Kidney (tissue), 13 donors: ENCODE measurements at regions not wholly inside any gene's neighbourhood (a gene's known extent, or its start where the extent isn't known, plus 50 kb on each side); places are given as distances from the start of the nearest gene placed in this dataset.

Experiments
- DNase-seq, 5 donors: peaks; one replicate each; pipeline ENCODE4 v3.0.0-alpha.2; 2013 to 2020
- FAIRE-seq: peaks from 2 replicates; lab custom pipeline; 2012; peaks lifted over from hg19 to GRCh38; lab: Jason Lieb, UNC
- H3K27ac ChIP-seq, 2 donors: one replicate each; pipeline ENCODE4 v1.7.0; 2013; ENCODE audit warnings: low read depth in 2 of 2, low read length in 2 of 2, inconsistent platforms in 1 of 2
- H3K27me3 ChIP-seq: one replicate; pipeline ENCODE4 v1.7.1; 2013; ENCODE audit warnings: low read length, inconsistent platforms; ENCODE audit not compliant: control insufficient read depth, insufficient read depth
- H3K36me3 ChIP-seq, 3 donors: one replicate each; pipeline versions ENCODE4 v1.7.0 to v1.7.1; 2013; ENCODE audit warnings: low read length in 3 of 3, control low read depth in 1 of 3, inconsistent platforms in 1 of 3; ENCODE audit not compliant: insufficient read depth in 3 of 3, control insufficient read depth in 2 of 3
- H3K4me1 ChIP-seq, 3 donors: one replicate each; pipeline versions ENCODE4 v1.7.0 to v1.7.1; 2013; ENCODE audit warnings: low read length in 3 of 3, inconsistent platforms in 1 of 3, low read depth in 1 of 3; ENCODE audit not compliant: control insufficient read depth in 2 of 3, insufficient read depth in 2 of 3
- H3K4me3 ChIP-seq, 3 donors: one replicate each; pipeline versions ENCODE4 v1.7.0 to v1.8.1; 2013; ENCODE audit warnings: low read length in 3 of 3, control low read depth in 1 of 3, inconsistent platforms in 1 of 3
- H3K9ac ChIP-seq, 3 donors: one replicate each; pipeline versions ENCODE4 v1.7.0 to v1.7.1; 2013; ENCODE audit warnings: low read length in 3 of 3, control low read depth in 1 of 3, inconsistent platforms in 1 of 3
- H3K9me3 ChIP-seq, 3 donors: one replicate each; pipeline versions ENCODE4 v1.7.0 to v1.7.1; 2013; ENCODE audit warnings: low read length in 3 of 3, control low read depth in 1 of 3, inconsistent platforms in 1 of 3; ENCODE audit not compliant: control insufficient read depth in 2 of 3, insufficient read depth in 1 of 3
- intact Hi-C: fragments of 100-400 bp; cut with DNase I; formaldehyde crosslinking; loops from one replicate; pipeline ENCODE4 v1.11.1; 2022
- TF ChIP-seq, protein P1 (sequence below): IDR thresholded peaks from 3 replicates; pipeline ENCODE4 v1.5.1; 2012; ENCODE audit warnings: mild to moderate bottlenecking, moderate library complexity, borderline replicate concordance; ENCODE audit not compliant: insufficient read depth; ENCODE audit errors: extremely low read depth
- donor health status: control.
- donor health status: control.
- donor health status: control.
- donor health status: control.
- donor health status: control.
- donor health status: DM: yes; HTN: yes; CAD: no.
- donor health status: Normal renal cell carcinoma (clear cell type).

DNA sequence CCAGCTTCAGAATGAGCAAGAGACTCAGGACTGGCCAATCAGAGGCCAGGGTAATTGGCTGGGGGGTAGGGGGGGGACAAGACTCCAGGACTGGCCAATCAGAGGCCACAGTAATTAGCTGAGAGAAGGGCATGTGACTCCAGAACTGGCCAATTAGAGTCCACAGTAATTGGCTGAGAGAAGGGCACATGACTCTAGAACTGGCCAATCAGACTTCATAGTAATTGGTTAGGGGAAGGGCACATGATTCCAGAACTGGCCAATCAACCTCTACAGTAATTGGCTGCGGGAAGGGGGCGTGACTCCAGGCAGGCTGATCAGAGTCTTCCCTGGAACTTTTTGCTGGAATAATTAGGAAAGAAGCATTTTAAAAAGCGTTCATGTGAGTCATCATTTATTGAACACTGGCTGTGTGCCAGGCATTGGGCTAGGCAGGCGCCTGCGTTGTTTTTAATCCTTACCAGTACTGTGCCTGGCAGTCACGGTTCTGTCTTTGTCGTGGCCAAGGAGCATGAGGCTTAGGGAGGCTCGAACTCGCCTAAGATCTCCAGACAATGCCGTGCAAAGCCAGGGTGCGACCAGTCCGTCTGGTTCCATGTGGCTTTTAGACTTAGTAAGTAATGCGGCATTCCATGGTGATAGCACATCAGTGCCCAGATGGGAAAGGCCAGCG, 508.1 kb downstream of the TBC1D22A start:
- TF ChIP-seq, protein P1, sequence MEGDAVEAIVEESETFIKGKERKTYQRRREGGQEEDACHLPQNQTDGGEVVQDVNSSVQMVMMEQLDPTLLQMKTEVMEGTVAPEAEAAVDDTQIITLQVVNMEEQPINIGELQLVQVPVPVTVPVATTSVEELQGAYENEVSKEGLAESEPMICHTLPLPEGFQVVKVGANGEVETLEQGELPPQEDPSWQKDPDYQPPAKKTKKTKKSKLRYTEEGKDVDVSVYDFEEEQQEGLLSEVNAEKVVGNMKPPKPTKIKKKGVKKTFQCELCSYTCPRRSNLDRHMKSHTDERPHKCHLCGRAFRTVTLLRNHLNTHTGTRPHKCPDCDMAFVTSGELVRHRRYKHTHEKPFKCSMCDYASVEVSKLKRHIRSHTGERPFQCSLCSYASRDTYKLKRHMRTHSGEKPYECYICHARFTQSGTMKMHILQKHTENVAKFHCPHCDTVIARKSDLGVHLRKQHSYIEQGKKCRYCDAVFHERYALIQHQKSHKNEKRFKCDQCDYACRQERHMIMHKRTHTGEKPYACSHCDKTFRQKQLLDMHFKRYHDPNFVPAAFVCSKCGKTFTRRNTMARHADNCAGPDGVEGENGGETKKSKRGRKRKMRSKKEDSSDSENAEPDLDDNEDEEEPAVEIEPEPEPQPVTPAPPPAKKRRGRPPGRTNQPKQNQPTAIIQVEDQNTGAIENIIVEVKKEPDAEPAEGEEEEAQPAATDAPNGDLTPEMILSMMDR: no peak
- Histone ChIP-seq H3K4me1 (peaks cover 0 to 3% (median 0%) of the 10 kb centered on the region in 3 donors), H3K36me3 (no peaks in the 10 kb centered on the region), H3K9ac (no peak overlapping the region), H3K4me3 (no peak overlapping the region), H3K9me3 (peaks cover 0 to 8% (median 0%) of the 10 kb centered on the region in 3 donors), H3K27ac (no peak overlapping the region), H3K27me3 (no peaks in the 10 kb centered on the region)
- intact Hi-C loops: no loop called here
- FAIRE-seq: no peak
- DNase-seq: no peak

DNA sequence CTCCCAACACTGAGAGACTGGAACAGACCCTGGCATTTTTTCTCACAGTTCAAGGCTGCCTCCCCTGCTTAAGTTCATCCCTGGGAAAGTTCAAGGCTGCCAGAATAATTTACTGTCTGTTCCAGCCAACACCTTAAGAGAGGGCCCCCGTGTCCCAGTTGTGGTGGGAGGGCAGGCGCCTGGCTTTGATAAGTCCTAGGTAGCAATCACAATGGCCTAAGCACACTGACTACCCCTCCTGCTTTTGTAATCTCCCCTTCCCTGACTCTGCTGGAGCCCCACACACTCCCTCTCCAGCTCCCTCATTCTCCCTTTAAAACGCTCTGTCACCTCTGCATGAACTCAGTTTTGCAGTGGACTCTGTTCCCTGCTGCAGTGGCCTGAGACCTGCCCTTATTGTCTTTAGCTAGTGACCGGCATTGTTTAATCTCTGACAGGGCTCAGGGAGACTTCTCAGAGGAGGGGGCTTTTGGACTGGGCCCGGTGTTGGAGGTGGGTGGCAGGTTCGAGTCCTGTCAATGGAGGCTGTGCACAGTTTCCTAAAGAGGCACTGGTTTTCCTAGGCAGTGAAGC, 507.2 kb downstream of the TBC1D22A start:
- peak in 3 of 5 donors; percentile 35 to 59 (median 58) for DNase-seq
- no peak for FAIRE-seq
- Histone ChIP-seq H3K27me3 (no peaks in the 10 kb centered on the region), H3K36me3 (no peaks in the 10 kb centered on the region), H3K9ac (no peak overlapping the region), H3K4me3 (no peak overlapping the region), H3K9me3 (peaks cover 0 to 8% (median 0%) of the 10 kb centered on the region in 3 donors), H3K27ac (no peak overlapping the region), H3K4me1 (peaks cover 0 to 3% (median 0%) of the 10 kb centered on the region in 3 donors)
- intact Hi-C loops: no loop called here
- TF ChIP-seq, protein P1: no peak

GRCh38 chr22:47267513-47268282, 505.2 kb downstream of the TBC1D22A start:
- FAIRE-seq (no peak), DNase-seq (no peak)
- intact Hi-C loops: no loop called here
- H3K27me3 ChIP-seq: no peaks in the 10 kb centered on the region
- H3K36me3 ChIP-seq: no peaks in the 10 kb centered on the region
- H3K9ac ChIP-seq: no peak overlapping the region
- H3K4me1 ChIP-seq: peaks cover 0 to 3% (median 0%) of the 10 kb centered on the region in 3 donors
- TF ChIP-seq, protein P1: no peak
- H3K9me3 ChIP-seq: peaks cover 0 to 8% (median 0%) of the 10 kb centered on the region in 3 donors
- no peak overlapping the region for H3K4me3 ChIP-seq
- no peak overlapping the region for H3K27ac ChIP-seq
